Endothelial cell of umbilical vein (primary cell): ENCODE measurements at regions not wholly inside any gene's neighbourhood (a gene's known extent, or its start where the extent isn't known, plus 50 kb on each side); places are given as distances from the start of the nearest gene placed in this dataset.
"Not testable (repeated sequence)": the region's sequence is repeated elsewhere in the genome, so short reads cannot be mapped to it uniquely, and the experiment has no call there.

Source experiments
- BruUV-seq: library from RNA; stranded (reverse); fragments of 400-500 nt; replicated peaks from 2 replicates; lab custom pipeline; 2021; lab: Mats Ljungman, UMichigan
- CTCF ChIA-PET: fragments of 300-600, 350-600 bp; sonication (Branson Sonifier 250); formaldehyde crosslinking; loops from one replicate; lab custom pipeline; 2021; ENCODE audit warnings: antibody characterized with exemption, inconsistent platforms; lab: Charles Lee
- POLR2A ChIA-PET: fragments of 300-600, 350-600 bp; sonication (Branson Sonifier 250); formaldehyde crosslinking; loops from one replicate; lab custom pipeline; 2021; ENCODE audit warnings: antibody characterized with exemption, inconsistent platforms; lab: Charles Lee
- DNase-seq: peaks from one replicate; pipeline ENCODE4 v3.0.0-alpha.2; 2011; ENCODE audit warnings: low read depth, low spot score
- FAIRE-seq: peaks from 2 replicates; lab custom pipeline; 2011; peaks lifted over from hg19 to GRCh38; lab: Jason Lieb, UNC
- H2AFZ ChIP-seq: 2 replicates; pipeline ENCODE4 v1.6.0; 2012; ENCODE audit warnings: low read depth, low read length, control low read depth, inconsistent platforms
- H3K27ac ChIP-seq: 2 replicates; pipeline ENCODE4 v1.5.1; 2011; ENCODE audit warnings: low read depth, mild to moderate bottlenecking, control low read depth, low read length, moderate library complexity; ENCODE audit not compliant: insufficient read depth
- H3K27me3 ChIP-seq, 2 experiments: 2 replicates each; pipeline versions ENCODE4 v1.6.0 to v1.6.1; 2011; ENCODE audit warnings: low read length in 2 of 2, mixed read lengths in 1 of 2; ENCODE audit not compliant: control insufficient read depth in 2 of 2, insufficient read depth in 2 of 2
- H3K36me3 ChIP-seq, 2 experiments: 2 replicates in 1 of 2; 3 replicates in 1 of 2; pipeline ENCODE4 v1.5.1; 2011; ENCODE audit warnings: low read length in 2 of 2, mild to moderate bottlenecking in 1 of 2, moderate library complexity in 1 of 2; ENCODE audit not compliant: control insufficient read depth in 2 of 2, insufficient read depth in 2 of 2; ENCODE audit errors: extremely low read depth in 1 of 2
- H3K4me1 ChIP-seq: 3 replicates; pipeline ENCODE4 v1.5.1; 2011; ENCODE audit warnings: mild to moderate bottlenecking, low read length; ENCODE audit not compliant: control insufficient read depth, insufficient read depth; ENCODE audit errors: extremely low read depth
- H3K4me2 ChIP-seq: 2 replicates; pipeline ENCODE4 v1.6.1; 2011; ENCODE audit warnings: low read length, control low read depth, mixed read lengths; ENCODE audit not compliant: insufficient read depth
- H3K4me3 ChIP-seq, 3 experiments: fragments of 200-600 bp in 1 of 3; sonication (generic), shearing (Covaris generic) in 1 of 3; replicated peaks in 1 of 3; 2 replicates each; pipeline ENCODE4 v1.5.1; 2011 to 2016; ENCODE audit warnings: control low read depth in 3 of 3, low read length in 3 of 3, mild to moderate bottlenecking in 2 of 3, inconsistent platforms in 1 of 3, low read depth in 1 of 3, moderate library complexity in 1 of 3; ENCODE audit not compliant: insufficient read depth in 1 of 3
- H3K79me2 ChIP-seq: 2 replicates; pipeline ENCODE4 v1.6.0; 2012; ENCODE audit warnings: low read length, inconsistent platforms; ENCODE audit not compliant: control insufficient read depth, insufficient read depth
- H3K9ac ChIP-seq: replicated peaks from 2 replicates; pipeline ENCODE3; 2011; ENCODE audit warnings: low read length, control low read depth; ENCODE audit not compliant: insufficient read depth; ENCODE audit errors: extremely low read depth
- H3K9me1 ChIP-seq: replicated peaks from 3 replicates; pipeline ENCODE4 v1.6.0; 2011; ENCODE audit warnings: mild to moderate bottlenecking, low read length; ENCODE audit not compliant: control insufficient read depth, insufficient read depth; ENCODE audit errors: extremely low read depth
- H3K9me3 ChIP-seq: replicated peaks from 2 replicates; pipeline ENCODE4 v1.5.1; 2012; ENCODE audit warnings: low read length, inconsistent platforms; ENCODE audit not compliant: control insufficient read depth, insufficient read depth
- H4K20me1 ChIP-seq: replicated peaks from 2 replicates; pipeline ENCODE3; 2011; ENCODE audit warnings: mild to moderate bottlenecking, low read length; ENCODE audit not compliant: control insufficient read depth, insufficient read depth; ENCODE audit errors: extremely low read depth
- CTCF ChIP-seq, 2 donors: IDR thresholded peaks; 1 replicate in 1 of 2; 2 replicates in 1 of 2; pipeline ENCODE4 v1.5.1; 2011; ENCODE audit warnings: low read length in 2 of 2, mild to moderate bottlenecking in 2 of 2, moderate library complexity in 2 of 2, control low read depth in 1 of 2, inconsistent platforms in 1 of 2, low read depth in 1 of 2; ENCODE audit not compliant: insufficient read depth in 1 of 2; ENCODE audit errors: extremely low read depth in 1 of 2
- EZH2 ChIP-seq: IDR thresholded peaks from 2 replicates; pipeline ENCODE4 v1.6.1; 2012; ENCODE audit warnings: borderline replicate concordance, low read depth, mild to moderate bottlenecking, moderate library complexity, low read length, inconsistent platforms; ENCODE audit not compliant: severe bottlenecking
- FOS ChIP-seq: IDR thresholded peaks from 2 replicates; pipeline ENCODE4 v1.6.1; 2011; ENCODE audit warnings: mild to moderate bottlenecking, low read length, moderate library complexity, borderline replicate concordance; ENCODE audit not compliant: insufficient read depth
- GATA2 ChIP-seq: IDR thresholded peaks from 2 replicates; pipeline ENCODE4 v1.7.0; 2011; ENCODE audit warnings: low read depth, mild to moderate bottlenecking, moderate library complexity, mixed read lengths, low read length; ENCODE audit not compliant: insufficient read length, insufficient read depth
- JUN ChIP-seq: IDR thresholded peaks from 2 replicates; pipeline ENCODE4 v1.6.1; 2011; ENCODE audit warnings: borderline replicate concordance, low read depth; ENCODE audit not compliant: insufficient read length, insufficient read depth
- MAX ChIP-seq: IDR thresholded peaks from 2 replicates; pipeline ENCODE4 v1.6.1; 2011; ENCODE audit not compliant: insufficient read depth, insufficient read length
- MYC ChIP-seq: IDR thresholded peaks from one replicate; pipeline ENCODE4 v1.6.1; 2011; ENCODE audit warnings: mild to moderate bottlenecking, low read depth, low read length
- POLR2A ChIP-seq: IDR thresholded peaks from 2 replicates; pipeline ENCODE4 v1.6.1; 2012; ENCODE audit warnings: low read depth, mild to moderate bottlenecking, control low read depth, low read length
- POLR2AphosphoS5 ChIP-seq: IDR thresholded peaks from 2 replicates; pipeline ENCODE4 v1.6.1; 2012; ENCODE audit warnings: low read depth, mild to moderate bottlenecking, control low read depth, low read length, moderate library complexity; ENCODE audit not compliant: insufficient read depth
- dilution Hi-C: fragments of 300-500 bp; cut with MboI; formaldehyde crosslinking; loops from one replicate; pipeline ENCODE4 v1.15.0; 2019; ENCODE audit warnings: low sequenced_read_pairs; ENCODE audit not compliant: extremely low pct_ligation_motif_present
- intact Hi-C: fragments of 100-400 bp; cut with micrococcal nuclease; formaldehyde crosslinking; loops from one replicate; pipeline ENCODE4 v1.10.0; 2022

GRCh38 chr2:226456144-226456543, 343.5 kb downstream of the IRS1 start:
- DNase-seq, H3K79me2 ChIP-seq, H2AFZ ChIP-seq, H3K4me3 ChIP-seq, H3K9me1 ChIP-seq, dilution Hi-C loops, H3K27me3 ChIP-seq, H3K9me3 ChIP-seq, POLR2A ChIA-PET, BruUV-seq, H4K20me1 ChIP-seq, H3K27ac ChIP-seq, intact Hi-C loops, H3K36me3 ChIP-seq, H3K4me1 ChIP-seq, CTCF ChIA-PET, H3K9ac ChIP-seq, FAIRE-seq, H3K4me2 ChIP-seq: not testable (repeated sequence)

DNA sequence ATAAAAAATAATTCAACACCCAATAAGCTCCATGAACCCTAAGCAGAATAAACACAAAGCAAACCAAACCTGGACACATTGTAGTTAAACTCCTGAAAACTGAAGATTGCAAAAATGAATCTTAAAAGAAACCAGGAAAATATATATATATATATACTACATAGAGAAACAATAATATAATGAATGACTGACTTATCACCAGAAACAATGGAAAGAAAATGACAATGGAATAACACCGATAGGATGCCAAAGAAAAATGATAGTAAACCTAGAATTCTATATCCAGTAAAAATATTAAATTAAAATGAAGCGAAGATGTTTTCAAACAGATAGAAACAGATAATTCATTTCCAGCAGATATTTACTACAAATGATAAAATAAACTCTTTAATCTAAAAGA, 346.9 kb downstream of the IRS1 start:
- Histone ChIP-seq H3K27ac (no peak overlapping the region), H3K9ac (no peak overlapping the region), H3K4me1 (no peaks in the 10 kb centered on the region), H3K27me3 (no peaks in the 10 kb centered on the region), H3K9me3 (no peaks in the 10 kb centered on the region), H4K20me1 (no peaks in the 10 kb centered on the region), H3K36me3 (no peaks in the 10 kb centered on the region), H2AFZ (no peak overlapping the region), H3K4me2 (no peak overlapping the region), H3K9me1 (no peaks in the 10 kb centered on the region), H3K79me2 (no peaks in the 10 kb centered on the region), H3K4me3 (no peak overlapping the region)
- DNase-seq (no peak), FAIRE-seq (no peak)
- TF ChIP-seq EZH2 (no peak), GATA2 (no peak), MYC (no peak), CTCF (IDR thresholded peaks at IDR 0.05; ENCODE audit: extremely low read depth in 1 of 2, insufficient read depth in 1 of 2, low read depth in 1 of 2, low read length in 2 of 2) (no peak), POLR2AphosphoS5 (no peak), POLR2A (no peak), JUN (no peak), MAX (no peak), FOS (no peak)
- BruUV-seq: no TSS peak
- ChIA-PET POLR2A (no interaction called here), CTCF (no interaction called here)
- dilution Hi-C loops: no loop called here
- intact Hi-C loops: no loop called here
